GM18511 (cell line): ENCODE measurements at regions not wholly inside any gene's neighbourhood (a gene's known extent, or its start where the extent isn't known, plus 50 kb on each side); places are given as distances from the start of the nearest gene placed in this dataset.
A peak's percentile ranks its signal among the peaks of the same experiment; 100 is the strongest.
"Not testable (repeated sequence)": the region's sequence is repeated elsewhere in the genome, so short reads cannot be mapped to it uniquely, and the experiment has no call there.

Experiments
- ATAC-seq: cut with Tn5 transposase; IDR thresholded peaks from one replicate; pipeline ENCODE4 v1.9.1; 2021; ENCODE audit warnings: mild to moderate bottlenecking, moderate library complexity; ENCODE audit not compliant: unreplicated experiment

GRCh38 chr4:146124023-146124680, 51.4 kb upstream of the LSM6 start:
- peak; percentile 91 for ATAC-seq

GRCh38 chr4:146123231-146123630, 52.3 kb upstream of the LSM6 start:
- ATAC-seq = peak; percentile 55

- ATAC-seq = no peak
Observed at GRCh38 chr4:146122398-146122797, 53.1 kb upstream of the LSM6 start.

- ATAC-seq = no peak
Observed at GRCh38 chr4:146121757-146122156, 53.8 kb upstream of the LSM6 start.

GRCh38 chr4:146119845-146120404, 55.6 kb upstream of the LSM6 start:
- no peak for ATAC-seq

- no peak for ATAC-seq
Observed at GRCh38 chr4:146114066-146114465, 61.5 kb upstream of the LSM6 start.

- ATAC-seq = no peak
Observed at GRCh38 chr4:146113171-146113570, 62.3 kb upstream of the LSM6 start.

GRCh38 chr4:146112389-146112788, 63.1 kb upstream of the LSM6 start:
- peak; percentile 65 for ATAC-seq

GRCh38 chr4:146110871-146111485, 64.5 kb upstream of the LSM6 start:
- peak; percentile 54 for ATAC-seq

- no peak for ATAC-seq
Observed at GRCh38 chr4:146108756-146109155, 66.8 kb upstream of the LSM6 start.

GRCh38 chr4:146107587-146108240, 67.8 kb upstream of the LSM6 start:
- ATAC-seq = no peak

GRCh38 chr4:146105464-146105863, 70.1 kb upstream of the LSM6 start:
- ATAC-seq = peak; percentile 47

GRCh38 chr4:146104541-146104940, 71.0 kb upstream of the LSM6 start:
- no peak for ATAC-seq

- ATAC-seq = not testable (repeated sequence)
Observed at GRCh38 chr4:146104052-146104451, 71.5 kb upstream of the LSM6 start.

GRCh38 chr4:146099585-146099984, 75.9 kb upstream of the LSM6 start:
- ATAC-seq = peak; percentile 3

- ATAC-seq = peak; percentile 65
Observed at GRCh38 chr4:146098978-146099377, 76.5 kb upstream of the LSM6 start.

- peak; percentile 82 for ATAC-seq
Observed at GRCh38 chr4:146098397-146098796, 77.1 kb upstream of the LSM6 start.

GRCh38 chr4:146096371-146096770, 79.1 kb upstream of the LSM6 start:
- no peak for ATAC-seq

GRCh38 chr4:146095860-146096259, 79.7 kb upstream of the LSM6 start:
- peak; percentile 37 for ATAC-seq

- no peak for ATAC-seq
Observed at GRCh38 chr4:146095091-146095690, 80.3 kb upstream of the LSM6 start.

- ATAC-seq = no peak
Observed at GRCh38 chr4:146088690-146089089, 86.8 kb upstream of the LSM6 start.
